HG03460 (cell line): ENCODE measurements at regions not wholly inside any gene's neighbourhood (a gene's known extent, or its start where the extent isn't known, plus 50 kb on each side); places are given as distances from the start of the nearest gene placed in this dataset.
"Not testable (repeated sequence)": the region's sequence is repeated elsewhere in the genome, so short reads cannot be mapped to it uniquely, and the experiment has no call there.

Experiments
- ATAC-seq: cut with Tn5 transposase; IDR thresholded peaks from one replicate; pipeline ENCODE4 v1.9.1; 2021; ENCODE audit not compliant: unreplicated experiment

- ATAC-seq, result no peak
Observed at GRCh38 chr1:238779716-238780115, 606.7 kb upstream of the CHRM3 start.

GRCh38 chr1:238778113-238778512 lies 608.3 kb upstream of the CHRM3 start:
- no peak for ATAC-seq

- no peak for ATAC-seq
Observed at GRCh38 chr1:238777551-238777950, 608.8 kb upstream of the CHRM3 start.

DNA sequence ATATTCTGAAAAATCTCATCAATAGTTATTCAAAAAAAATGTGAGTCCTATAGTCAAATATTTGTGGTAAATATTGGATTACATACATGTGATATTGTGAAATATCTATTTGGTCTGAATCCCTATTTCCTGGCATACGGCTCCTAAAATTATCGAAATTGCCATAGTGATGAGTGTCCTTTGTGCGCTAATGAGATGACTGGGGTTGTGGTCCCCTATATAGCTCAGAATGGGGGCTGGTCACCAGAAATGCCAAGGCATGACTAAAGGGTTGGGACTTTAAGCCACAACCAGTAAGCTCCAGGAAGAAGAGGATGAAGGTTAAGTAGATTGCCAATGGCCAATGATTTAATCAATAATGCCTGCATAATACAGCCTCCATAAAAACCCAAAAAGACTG lies 610.2 kb upstream of the CHRM3 start:
- ATAC-seq, result no peak

- no peak for ATAC-seq
Observed at GRCh38 chr1:238772322-238772721, 614.0 kb upstream of the CHRM3 start.

- no peak for ATAC-seq
Observed at GRCh38 chr1:238767321-238767720, 619.0 kb upstream of the CHRM3 start.

- no peak for ATAC-seq
Observed at GRCh38 chr1:238764779-238765178, 621.6 kb upstream of the CHRM3 start.

DNA sequence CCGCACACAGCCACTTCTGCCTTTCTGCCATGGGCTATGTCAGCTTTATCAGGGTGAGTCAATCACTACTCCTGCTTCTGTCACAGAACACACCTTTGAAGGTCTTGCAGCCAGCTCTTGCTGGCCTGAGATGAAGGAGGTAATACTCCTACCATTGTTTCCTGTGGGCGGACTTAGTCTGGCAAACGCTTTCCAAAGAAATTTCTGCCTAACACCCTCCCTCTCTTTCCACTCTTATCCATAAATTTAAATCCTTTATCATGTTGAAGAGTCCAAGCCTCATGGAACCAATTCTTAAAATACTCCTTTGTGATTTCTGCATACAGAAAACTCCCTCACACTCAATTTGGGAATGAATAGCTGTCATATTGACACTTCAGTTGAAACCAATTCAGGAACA lies 633.1 kb upstream of the CHRM3 start:
- no peak for ATAC-seq

DNA sequence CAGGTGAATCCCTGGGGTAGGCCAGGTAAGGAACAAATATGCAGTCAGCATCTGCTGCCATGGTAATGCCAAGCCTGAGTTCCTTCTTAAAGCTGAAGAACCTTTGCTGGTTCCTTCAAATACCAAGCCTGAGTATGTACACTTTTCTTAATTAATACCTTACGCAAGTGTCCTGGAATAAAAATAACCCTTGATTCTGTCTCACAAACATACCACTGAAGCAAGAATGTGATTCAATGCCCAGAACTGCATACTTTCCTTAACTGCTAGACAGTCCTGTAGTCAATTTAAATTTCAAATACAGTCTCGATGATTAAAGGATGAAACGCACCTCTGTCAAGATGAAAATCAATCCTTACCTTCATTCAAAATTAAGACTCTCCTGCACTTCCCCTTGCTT lies 634.0 kb upstream of the CHRM3 start:
- ATAC-seq, result no peak

DNA sequence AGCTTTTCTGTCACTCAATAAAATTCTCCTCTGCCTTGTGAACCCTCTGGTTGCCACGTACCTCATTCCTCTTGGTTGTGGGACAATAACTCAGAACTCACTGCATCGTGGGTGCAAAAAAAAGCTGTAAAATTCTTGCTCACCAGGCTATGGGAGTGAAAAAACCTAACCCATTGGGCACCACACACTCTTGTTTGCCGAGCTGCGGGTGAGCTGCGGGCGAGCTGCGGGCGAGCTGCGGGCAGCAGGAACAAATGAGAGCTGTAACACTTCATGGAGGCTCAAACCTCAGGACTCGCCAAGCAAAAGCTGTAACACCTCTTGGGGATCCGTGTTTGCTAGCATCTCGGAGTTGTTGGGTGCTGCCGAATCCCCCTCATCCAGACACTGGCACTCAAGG lies 641.3 kb upstream of the CHRM3 start:
- no peak for ATAC-seq

- no peak for ATAC-seq
Observed at GRCh38 chr1:238738892-238739291, 647.5 kb upstream of the CHRM3 start.

DNA sequence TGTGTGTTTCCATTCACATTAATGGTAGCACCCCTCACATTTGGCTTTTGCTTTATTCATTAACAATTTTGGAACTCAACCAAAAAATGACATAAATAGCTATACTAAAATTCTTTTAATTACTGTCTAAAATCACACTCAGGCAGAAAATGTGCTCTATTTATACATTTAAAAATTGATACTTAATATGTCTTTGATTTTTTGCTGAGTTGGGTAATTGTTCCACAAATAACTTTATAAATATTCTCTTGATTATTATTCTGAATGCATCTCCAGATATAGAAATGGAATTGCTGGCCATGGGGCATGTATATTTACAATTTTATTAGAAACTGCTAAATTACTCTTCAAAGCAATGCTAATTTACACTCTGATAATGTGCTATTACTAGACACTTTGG lies 658.7 kb upstream of the CHRM3 start:
- ATAC-seq, result no peak

DNA sequence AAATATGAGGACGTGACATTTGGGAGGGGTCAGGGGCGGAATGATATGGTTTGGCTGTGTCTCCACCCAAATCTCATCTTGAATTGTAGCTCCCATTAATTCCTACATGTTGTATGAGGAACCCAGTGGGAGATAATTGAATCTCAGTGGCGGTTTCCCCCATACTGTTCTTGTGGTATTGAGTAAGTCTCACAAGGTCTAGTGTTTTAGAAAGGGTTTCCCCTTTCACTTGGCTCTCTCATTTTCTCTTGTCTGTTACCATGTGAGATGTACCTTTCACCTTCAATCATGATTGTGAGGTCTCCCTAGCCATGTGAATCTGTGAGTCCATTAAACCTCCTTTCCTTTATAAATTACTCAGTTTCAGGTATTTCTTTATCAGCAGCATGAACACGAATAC lies 663.6 kb upstream of the CHRM3 start:
- no peak for ATAC-seq

- ATAC-seq, result no peak
Observed at GRCh38 chr1:238710697-238711096, 675.7 kb upstream of the CHRM3 start.

DNA sequence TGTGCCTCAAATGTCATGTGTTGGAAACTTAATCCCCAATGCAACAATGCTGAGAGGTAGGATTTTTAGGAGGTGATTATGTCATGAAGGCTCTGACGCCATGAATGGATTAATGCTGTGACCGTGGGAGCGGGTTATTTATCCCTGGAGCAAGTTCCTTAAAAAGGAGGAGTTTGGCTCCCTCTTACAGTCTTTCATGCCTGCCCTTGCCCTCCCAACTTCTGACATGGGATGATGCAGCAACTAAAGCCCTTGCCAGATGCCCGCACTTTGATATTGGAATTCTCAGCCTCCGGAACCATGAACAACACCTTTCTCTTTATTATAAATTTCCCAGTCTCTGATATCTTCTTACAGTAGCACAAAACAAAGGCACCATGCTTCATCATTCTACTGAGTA lies 685.3 kb upstream of the CHRM3 start:
- no peak for ATAC-seq

DNA sequence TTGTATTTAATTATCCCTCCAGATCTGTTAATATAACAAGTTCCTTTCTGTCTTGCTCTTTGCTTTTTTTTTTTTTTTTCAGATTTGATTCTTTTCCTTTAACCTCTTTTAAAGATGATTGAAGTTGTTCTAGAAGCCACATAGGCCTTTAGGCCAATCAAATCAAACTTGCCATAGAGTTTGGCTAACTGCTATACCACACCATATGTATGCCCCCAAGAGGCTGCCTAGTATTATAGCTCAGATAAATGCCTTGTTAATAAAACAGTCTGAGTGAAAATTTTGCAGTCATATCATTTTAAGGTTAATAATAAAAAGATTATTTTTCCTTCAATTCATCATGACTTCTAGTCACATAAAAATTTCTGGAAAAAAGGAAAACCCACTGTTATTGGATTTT lies 696.0 kb upstream of the CHRM3 start:
- no peak for ATAC-seq

DNA sequence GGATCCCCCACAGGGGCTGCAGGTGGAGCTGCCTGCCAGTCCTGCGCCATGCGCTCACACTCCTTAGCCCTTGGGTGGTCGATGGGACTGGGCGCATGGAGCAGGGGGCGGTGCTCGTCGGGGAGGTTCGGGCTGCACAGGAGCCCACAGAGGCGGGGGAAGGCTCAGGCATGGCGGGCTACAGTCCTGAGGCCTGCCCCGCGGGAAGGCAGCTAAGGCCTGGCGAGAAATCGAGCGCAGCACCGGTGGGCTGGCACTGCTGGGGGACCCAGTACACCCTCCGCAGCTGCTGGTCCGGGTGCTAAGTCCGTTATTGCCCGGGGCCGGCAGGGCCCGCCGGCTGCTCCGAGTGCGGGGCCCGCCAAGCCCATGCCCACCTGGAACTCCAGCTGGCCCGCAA lies 701.8 kb upstream of the CHRM3 start:
- ATAC-seq, result not testable (repeated sequence)

DNA sequence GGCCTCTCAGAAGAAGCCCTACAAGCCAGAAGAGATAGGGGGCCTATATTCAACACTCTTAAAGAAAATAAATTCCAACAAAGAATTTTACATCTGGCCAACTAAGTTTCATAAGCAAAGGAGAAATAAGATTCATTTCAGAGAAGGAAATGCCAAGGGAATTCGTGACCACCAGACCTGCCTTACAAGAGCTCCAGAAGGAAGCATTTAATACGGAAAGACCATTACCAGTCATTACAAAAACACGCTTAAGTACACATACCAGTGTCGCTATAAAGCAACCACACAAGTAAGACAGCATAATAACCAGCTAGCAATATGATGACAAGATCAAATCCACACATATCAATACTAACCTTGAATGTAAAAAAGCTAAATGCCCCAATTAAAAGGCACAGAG lies 704.9 kb upstream of the CHRM3 start:
- ATAC-seq, result no peak

DNA sequence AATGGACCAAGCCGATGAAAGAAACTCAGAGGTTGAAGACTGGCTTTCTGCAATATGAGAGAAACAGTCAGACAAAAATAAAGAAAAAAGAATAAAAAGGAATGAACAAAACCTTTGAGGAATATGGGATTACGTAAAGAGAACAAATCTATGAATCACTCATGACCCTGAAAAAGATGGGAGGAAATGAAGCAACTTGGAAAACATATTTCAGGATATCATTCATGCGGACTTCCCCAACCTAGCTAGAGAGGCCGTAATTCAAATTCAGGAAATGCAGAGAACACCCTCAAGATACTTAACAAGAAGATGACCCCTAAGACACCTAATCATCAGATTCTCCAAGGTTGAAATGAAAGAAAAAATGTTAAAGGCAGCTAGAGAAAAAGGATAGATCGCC lies 705.3 kb upstream of the CHRM3 start:
- ATAC-seq, result no peak

DNA sequence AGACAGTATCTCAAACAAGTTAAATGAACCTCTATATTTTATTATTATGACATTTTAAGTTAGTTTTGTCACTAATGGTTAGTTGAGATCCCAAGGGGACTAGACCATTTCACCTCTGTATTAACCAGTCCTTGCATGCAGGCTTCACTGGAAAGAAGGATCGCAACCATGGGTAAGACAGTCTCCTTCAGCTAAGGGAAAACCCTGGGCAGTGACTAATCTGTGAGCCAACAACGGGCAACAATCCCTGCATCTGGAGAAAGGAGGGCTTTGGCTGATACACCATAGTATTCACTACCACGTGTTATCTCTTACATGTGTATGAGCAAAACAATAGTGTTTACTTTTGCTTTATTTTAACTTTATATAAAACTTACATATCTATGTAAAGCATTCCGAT lies 708.8 kb upstream of the CHRM3 start:
- no peak for ATAC-seq

GRCh38 chr1:238675221-238675620 lies 711.1 kb upstream of the CHRM3 start:
- no peak for ATAC-seq

GRCh38 chr1:238674316-238674715 lies 712.1 kb upstream of the CHRM3 start:
- no peak for ATAC-seq

DNA sequence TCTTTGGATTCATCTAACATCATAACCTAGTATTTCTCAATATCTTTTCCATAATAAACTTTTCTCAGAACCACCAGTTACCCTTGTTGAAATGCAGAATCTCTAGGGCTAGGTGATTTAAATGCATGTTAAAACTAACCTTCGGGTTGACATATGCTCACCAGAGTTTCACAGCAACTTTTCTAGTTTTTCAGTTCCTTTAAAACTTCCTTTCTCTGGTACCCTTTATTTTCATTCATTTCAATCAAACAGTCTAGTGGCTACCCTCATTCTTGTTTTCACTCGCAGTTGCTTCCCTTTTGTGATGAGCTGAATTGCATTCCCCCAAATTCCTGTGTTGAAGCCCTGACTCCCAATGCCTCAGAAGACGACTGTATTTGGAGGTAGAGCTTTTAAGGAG lies 712.8 kb upstream of the CHRM3 start:
- ATAC-seq, result no peak

- ATAC-seq, result no peak
Observed at GRCh38 chr1:238672806-238673205, 713.6 kb upstream of the CHRM3 start.
